WTC11 (cell line): ENCODE measurements at regions not wholly inside any gene's neighbourhood (a gene's known extent, or its start where the extent isn't known, plus 50 kb on each side); places are given as distances from the start of the nearest gene placed in this dataset.
A peak's percentile ranks its signal among the peaks of the same experiment; 100 is the strongest.

Experiments
- ATAC-seq: fragments of 200-7000 bp; cut with Tn5 transposase; 2 replicates; pipeline ENCODE4 v1.10.0; 2021; ENCODE audit warnings: mild to moderate bottlenecking, moderate library complexity
- CTCF ChIA-PET: fragments of 300-600 bp; sonication (Branson Sonifier 250); formaldehyde crosslinking; loops from one replicate; lab custom pipeline; 2021; ENCODE audit warnings: antibody characterized with exemption; lab: Charles Lee
- POLR2A ChIA-PET: fragments of 350-600 bp; sonication (Branson Sonifier 250); formaldehyde crosslinking; loops from one replicate; lab custom pipeline; 2021; ENCODE audit warnings: antibody characterized with exemption; lab: Charles Lee
- DNase-seq: peaks from one replicate; pipeline ENCODE4 v3.0.0; 2021; ENCODE audit warnings: low spot score
- H3K27ac Mint-ChIP-seq: 2 replicates; pipeline ENCODE4 v1.8.0; 2021; ENCODE audit warnings: mixed read lengths
- H3K27me3 Mint-ChIP-seq: 2 replicates; pipeline ENCODE4 v1.8.0; 2021; ENCODE audit warnings: low read depth, mild to moderate bottlenecking, moderate library complexity, mixed read lengths
- H3K36me3 Mint-ChIP-seq: 2 replicates; pipeline ENCODE4 v1.8.0; 2021; ENCODE audit warnings: mixed read lengths
- H3K4me1 Mint-ChIP-seq: 2 replicates; pipeline ENCODE4 v1.8.0; 2022; ENCODE audit warnings: mixed read lengths
- H3K4me3 Mint-ChIP-seq: 2 replicates; pipeline ENCODE4 v1.8.0; 2021; ENCODE audit warnings: mild to moderate bottlenecking, moderate library complexity, mixed read lengths
- H3K9me3 Mint-ChIP-seq: 2 replicates; pipeline ENCODE4 v1.8.0; 2021; ENCODE audit warnings: mixed read lengths
- ARID4B ChIP-seq: sonication (generic); formaldehyde crosslinking; IDR thresholded peaks from 2 replicates; pipeline ENCODE4 v1.8.0; 2023; ENCODE audit warnings: missing genetic modification reagents, mild to moderate bottlenecking, borderline replicate concordance
- CBFB ChIP-seq: sonication (generic); formaldehyde crosslinking; IDR thresholded peaks from 2 replicates; pipeline ENCODE4 v1.8.1; 2022; ENCODE audit warnings: mild to moderate bottlenecking, low read depth, missing genetic modification reagents
- ELF4 ChIP-seq: sonication (generic); formaldehyde crosslinking; IDR thresholded peaks from 2 replicates; pipeline ENCODE4 v1.8.1; 2022; ENCODE audit warnings: low read depth, mild to moderate bottlenecking, moderate library complexity, missing genetic modification reagents
- ESRRA ChIP-seq: sonication (generic); formaldehyde crosslinking; IDR thresholded peaks from 2 replicates; pipeline ENCODE4 v1.8.1; 2022; ENCODE audit warnings: mild to moderate bottlenecking, missing genetic modification reagents, borderline replicate concordance
- FOXJ3 ChIP-seq: sonication (generic); formaldehyde crosslinking; IDR thresholded peaks from 2 replicates; pipeline ENCODE4 v1.9.0; 2021; ENCODE audit warnings: missing genetic modification reagents, mild to moderate bottlenecking, borderline replicate concordance
- GRHL2 ChIP-seq: fragments of 250-450 bp; sonication (Bioruptor Pico); IDR thresholded peaks from 2 replicates; pipeline ENCODE4 v1.8.0; 2022; ENCODE audit warnings: mild to moderate bottlenecking, moderate library complexity; ENCODE audit not compliant: insufficient replicate concordance, severe bottlenecking
- KAT7 ChIP-seq: sonication (generic); formaldehyde crosslinking; IDR thresholded peaks from 2 replicates; pipeline ENCODE4 v1.8.1; 2023; ENCODE audit warnings: missing genetic modification reagents, mild to moderate bottlenecking, borderline replicate concordance
- MXD4 ChIP-seq: fragments of 250-450 bp; sonication (Bioruptor Pico); IDR thresholded peaks from 2 replicates; pipeline ENCODE4 v1.8.0; 2021; ENCODE audit warnings: mild to moderate bottlenecking, moderate library complexity, borderline replicate concordance
- RORB ChIP-seq: fragments of 250-450 bp; sonication (Bioruptor Pico); IDR thresholded peaks from 2 replicates; pipeline ENCODE4 v1.9.0; 2021; ENCODE audit warnings: mild to moderate bottlenecking
- SOX15 ChIP-seq: fragments of 250-450 bp; sonication (Bioruptor Pico); IDR thresholded peaks from 2 replicates; pipeline ENCODE4 v1.9.0; 2021; ENCODE audit warnings: mild to moderate bottlenecking
- ZNF532 ChIP-seq: fragments of 250-450 bp; sonication (Bioruptor Pico); IDR thresholded peaks from 2 replicates; pipeline ENCODE4 v1.9.0; 2021; ENCODE audit warnings: mild to moderate bottlenecking, borderline replicate concordance
- TF ChIP-seq, protein P1 (sequence below): sonication (generic); formaldehyde crosslinking; IDR thresholded peaks from 2 replicates; pipeline ENCODE4 v1.8.0; 2022; ENCODE audit warnings: mild to moderate bottlenecking, missing genetic modification reagents
- TF ChIP-seq, protein P2 (sequence below): fragments of 250-450 bp; sonication (Bioruptor Pico); IDR thresholded peaks from 2 replicates; pipeline ENCODE4 v2.1.2; 2022; ENCODE audit warnings: mild to moderate bottlenecking, moderate library complexity
- TF ChIP-seq, protein P3 (sequence below): sonication (generic); formaldehyde crosslinking; IDR thresholded peaks from 2 replicates; pipeline ENCODE4 v1.8.1; 2023; ENCODE audit warnings: mild to moderate bottlenecking, missing genetic modification reagents
- TF ChIP-seq, protein P4 (sequence below): sonication (generic); formaldehyde crosslinking; conservative IDR thresholded peaks from 2 replicates; pipeline ENCODE4 v1.8.1; 2022; ENCODE audit warnings: mild to moderate bottlenecking, missing genetic modification reagents
- TF ChIP-seq, protein P5 (sequence below): sonication (generic); formaldehyde crosslinking; IDR thresholded peaks from 2 replicates; pipeline ENCODE4 v1.8.0; 2022; ENCODE audit warnings: missing genetic modification reagents

- peaks cover 6% of the 10 kb centered on the region for H3K9me3 Mint-ChIP-seq
- no peak overlapping the region for H3K27ac Mint-ChIP-seq
- ChIA-PET CTCF (interaction anchor here (0.9 kb wide), 1 partner anchor 34 kb away, joined by 3 read pairs; no protein-coding TSS in a partner anchor), POLR2A (no interaction called here)
- no peak overlapping the region for H3K4me3 Mint-ChIP-seq
- ATAC-seq, result no peak
- H3K36me3 Mint-ChIP-seq, result no peaks in the 10 kb centered on the region
- H3K4me1 Mint-ChIP-seq, result peaks cover 14% of the 10 kb centered on the region
- DNase-seq, result no peak
- peaks cover 2% of the 10 kb centered on the region; the same call in 1 of the 2 replicates for H3K27me3 Mint-ChIP-seq
- no peak for TF ChIP-seq SOX15
- no peak for TF ChIP-seq FOXJ3 (CRISPR knock-in tag)
- no peak for TF ChIP-seq MXD4 (CRISPR knock-in tag)
- TF ChIP-seq ESRRA, result no peak
- no peak for TF ChIP-seq CBFB (CRISPR knock-in tag)
- no peak for TF ChIP-seq ZNF532 (CRISPR knock-in tag)
- TF ChIP-seq, protein P1, sequence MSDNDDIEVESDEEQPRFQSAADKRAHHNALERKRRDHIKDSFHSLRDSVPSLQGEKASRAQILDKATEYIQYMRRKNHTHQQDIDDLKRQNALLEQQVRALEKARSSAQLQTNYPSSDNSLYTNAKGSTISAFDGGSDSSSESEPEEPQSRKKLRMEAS (CRISPR knock-in tag), result no peak
Measured at GRCh38 chr4:153093396-153093795, 110.8 kb upstream of the TRIM2 start.

- Mint-ChIP-seq H3K4me1 (peaks cover 14% of the 10 kb centered on the region), H3K36me3 (no peaks in the 10 kb centered on the region), H3K27ac (no peak overlapping the region), H3K4me3 (no peak overlapping the region), H3K27me3 (peaks cover 2% of the 10 kb centered on the region; the same call in 1 of the 2 replicates), H3K9me3 (peaks cover 6% of the 10 kb centered on the region)
- TF ChIP-seq, protein P2, sequence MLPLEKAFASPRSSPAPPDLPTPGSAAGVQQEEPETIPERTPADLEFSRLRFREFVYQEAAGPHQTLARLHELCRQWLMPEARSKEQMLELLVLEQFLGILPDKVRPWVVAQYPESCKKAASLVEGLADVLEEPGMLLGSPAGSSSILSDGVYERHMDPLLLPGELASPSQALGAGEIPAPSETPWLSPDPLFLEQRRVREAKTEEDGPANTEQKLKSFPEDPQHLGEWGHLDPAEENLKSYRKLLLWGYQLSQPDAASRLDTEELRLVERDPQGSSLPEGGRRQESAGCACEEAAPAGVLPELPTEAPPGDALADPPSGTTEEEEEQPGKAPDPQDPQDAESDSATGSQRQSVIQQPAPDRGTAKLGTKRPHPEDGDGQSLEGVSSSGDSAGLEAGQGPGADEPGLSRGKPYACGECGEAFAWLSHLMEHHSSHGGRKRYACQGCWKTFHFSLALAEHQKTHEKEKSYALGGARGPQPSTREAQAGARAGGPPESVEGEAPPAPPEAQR, result no peak
- TF ChIP-seq GRHL2 (CRISPR knock-in tag) (no peak), CBFB (CRISPR knock-in tag) (no peak), ARID4B (no peak), ELF4 (no peak), KAT7 (no peak), FOXJ3 (CRISPR knock-in tag) (no peak), RORB (no peak)
- TF ChIP-seq, protein P3, sequence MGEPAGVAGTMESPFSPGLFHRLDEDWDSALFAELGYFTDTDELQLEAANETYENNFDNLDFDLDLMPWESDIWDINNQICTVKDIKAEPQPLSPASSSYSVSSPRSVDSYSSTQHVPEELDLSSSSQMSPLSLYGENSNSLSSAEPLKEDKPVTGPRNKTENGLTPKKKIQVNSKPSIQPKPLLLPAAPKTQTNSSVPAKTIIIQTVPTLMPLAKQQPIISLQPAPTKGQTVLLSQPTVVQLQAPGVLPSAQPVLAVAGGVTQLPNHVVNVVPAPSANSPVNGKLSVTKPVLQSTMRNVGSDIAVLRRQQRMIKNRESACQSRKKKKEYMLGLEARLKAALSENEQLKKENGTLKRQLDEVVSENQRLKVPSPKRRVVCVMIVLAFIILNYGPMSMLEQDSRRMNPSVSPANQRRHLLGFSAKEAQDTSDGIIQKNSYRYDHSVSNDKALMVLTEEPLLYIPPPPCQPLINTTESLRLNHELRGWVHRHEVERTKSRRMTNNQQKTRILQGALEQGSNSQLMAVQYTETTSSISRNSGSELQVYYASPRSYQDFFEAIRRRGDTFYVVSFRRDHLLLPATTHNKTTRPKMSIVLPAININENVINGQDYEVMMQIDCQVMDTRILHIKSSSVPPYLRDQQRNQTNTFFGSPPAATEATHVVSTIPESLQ, result no peak
- TF ChIP-seq, protein P4, sequence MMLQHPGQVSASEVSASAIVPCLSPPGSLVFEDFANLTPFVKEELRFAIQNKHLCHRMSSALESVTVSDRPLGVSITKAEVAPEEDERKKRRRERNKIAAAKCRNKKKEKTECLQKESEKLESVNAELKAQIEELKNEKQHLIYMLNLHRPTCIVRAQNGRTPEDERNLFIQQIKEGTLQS (CRISPR knock-in tag), result no peak
- TF ChIP-seq, protein P5, sequence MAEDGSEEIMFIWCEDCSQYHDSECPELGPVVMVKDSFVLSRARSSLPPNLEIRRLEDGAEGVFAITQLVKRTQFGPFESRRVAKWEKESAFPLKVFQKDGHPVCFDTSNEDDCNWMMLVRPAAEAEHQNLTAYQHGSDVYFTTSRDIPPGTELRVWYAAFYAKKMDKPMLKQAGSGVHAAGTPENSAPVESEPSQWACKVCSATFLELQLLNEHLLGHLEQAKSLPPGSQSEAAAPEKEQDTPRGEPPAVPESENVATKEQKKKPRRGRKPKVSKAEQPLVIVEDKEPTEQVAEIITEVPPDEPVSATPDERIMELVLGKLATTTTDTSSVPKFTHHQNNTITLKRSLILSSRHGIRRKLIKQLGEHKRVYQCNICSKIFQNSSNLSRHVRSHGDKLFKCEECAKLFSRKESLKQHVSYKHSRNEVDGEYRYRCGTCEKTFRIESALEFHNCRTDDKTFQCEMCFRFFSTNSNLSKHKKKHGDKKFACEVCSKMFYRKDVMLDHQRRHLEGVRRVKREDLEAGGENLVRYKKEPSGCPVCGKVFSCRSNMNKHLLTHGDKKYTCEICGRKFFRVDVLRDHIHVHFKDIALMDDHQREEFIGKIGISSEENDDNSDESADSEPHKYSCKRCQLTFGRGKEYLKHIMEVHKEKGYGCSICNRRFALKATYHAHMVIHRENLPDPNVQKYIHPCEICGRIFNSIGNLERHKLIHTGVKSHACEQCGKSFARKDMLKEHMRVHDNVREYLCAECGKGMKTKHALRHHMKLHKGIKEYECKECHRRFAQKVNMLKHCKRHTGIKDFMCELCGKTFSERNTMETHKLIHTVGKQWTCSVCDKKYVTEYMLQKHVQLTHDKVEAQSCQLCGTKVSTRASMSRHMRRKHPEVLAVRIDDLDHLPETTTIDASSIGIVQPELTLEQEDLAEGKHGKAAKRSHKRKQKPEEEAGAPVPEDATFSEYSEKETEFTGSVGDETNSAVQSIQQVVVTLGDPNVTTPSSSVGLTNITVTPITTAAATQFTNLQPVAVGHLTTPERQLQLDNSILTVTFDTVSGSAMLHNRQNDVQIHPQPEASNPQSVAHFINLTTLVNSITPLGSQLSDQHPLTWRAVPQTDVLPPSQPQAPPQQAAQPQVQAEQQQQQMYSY, result no peak
- ChIA-PET POLR2A (no interaction called here), CTCF (interaction anchor here (0.9 kb wide), 1 partner anchor 33 kb away, joined by 3 read pairs; no protein-coding TSS in a partner anchor)
- DNase-seq (no peak), ATAC-seq (0 out of 2 replicates have a peak, but pooled peaks have one; percentile 57)
Measured at GRCh38 chr4:153093802-153094201, 110.4 kb upstream of the TRIM2 start.
